ENCODE measurements at regions not wholly inside any gene's neighbourhood (a gene's known extent, or its start where the extent isn't known, plus 50 kb on each side); places are given as distances from the start of the nearest gene placed in this dataset.

- Histone ChIP-seq H3K4me3 (no peak overlapping the region), H3K9me3 (no peaks in the 10 kb centered on the region), H3K4me2 (no peak overlapping the region), H3K4me1 (peaks cover 10% of the 10 kb centered on the region; the same call in 1 of the 3 replicates), H3K27ac (no peak overlapping the region)
- ATAC-seq (no peak), DNase-seq (ENCODE audit: low read depth in 1 of 2, low spot score in 1 of 2) (no peak), FAIRE-seq (no peak)
- POLR2A ChIA-PET, result interaction anchor here (0.9 kb wide), 1 partner anchor 18 kb away, joined by 3 read pairs; no protein-coding TSS in a partner anchor
- WGBS (ENCODE audit: missing lambda C conversion rate), result 65% methylated on average over 14 of the region's 14 CpGs
- CTCF ChIA-PET, result interaction anchor here (1.2 kb wide), 1 partner anchor 66 kb away, joined by 5 read pairs; no protein-coding TSS in a partner anchor
- TF ChIP-seq CHD2 (IDR thresholded peaks at IDR 0.05; ENCODE audit: low read length, partially characterized antibody) (no peak), KDM1A (IDR thresholded peaks at IDR 0.05; ENCODE audit: low read depth) (peak; percentile 54; the same call in 1 of the 2 replicates), ZFP36 (IDR thresholded peaks at IDR 0.05; ENCODE audit: borderline replicate concordance, partially characterized antibody) (peak; percentile 86), NPAS2 (CRISPR knock-in tag; IDR thresholded peaks at IDR 0.05; ENCODE audit: borderline replicate concordance) (no peak)
These were observed 78.9 kb downstream of the ENGASE start for GRCh38 chr17:79153367-79154130.

DNA sequence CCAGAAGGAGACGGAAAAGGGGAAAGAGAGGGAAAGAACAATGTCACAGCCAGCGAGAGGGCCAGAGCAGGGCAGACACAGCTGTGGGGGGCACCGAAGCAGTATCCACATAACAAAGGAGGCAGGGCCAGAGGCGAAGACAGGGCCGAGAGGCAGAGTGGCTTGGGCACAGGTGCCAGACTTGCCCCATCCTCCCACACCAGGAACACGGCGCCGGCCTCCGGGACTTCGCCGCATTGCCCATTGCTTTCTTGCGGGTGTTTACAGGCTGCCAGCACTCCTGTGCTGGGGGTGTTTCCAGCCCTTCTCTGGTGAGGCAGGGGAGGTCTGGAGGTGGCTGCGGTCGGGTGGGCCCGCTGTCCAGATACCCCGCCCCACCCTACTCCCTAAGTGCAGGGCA, 78.0 kb downstream of the ENGASE start:
- CTCF ChIA-PET, result interaction anchor here (0.9 to 1.2 kb wide), 3 partner anchors 12 to 66 kb away, joined by 4 to 5 read pairs (median 4); no protein-coding TSS in a partner anchor
- Histone ChIP-seq H3K4me3 (no peak overlapping the region), H3K4me2 (no peak overlapping the region), H3K4me1 (peaks cover 10% of the 10 kb centered on the region; the same call in 1 of the 3 replicates), H3K27ac (no peak overlapping the region), H3K9me3 (no peaks in the 10 kb centered on the region)
- TF ChIP-seq CBX2 (IDR thresholded peaks at IDR 0.05; ENCODE audit: borderline replicate concordance, low read depth) (no peak), FOSB (CRISPR knock-in tag; IDR thresholded peaks at IDR 0.05) (no peak), ZC3H11A (IDR thresholded peaks at IDR 0.05) (no peak), RCOR1 (IDR thresholded peaks at IDR 0.05; ENCODE audit: low read depth, low read length) (no peak), CBX8 (IDR thresholded peaks at IDR 0.05) (no peak), MAZ (IDR thresholded peaks at IDR 0.05; ENCODE audit: borderline replicate concordance, low read depth, low read length) (no peak), HOXB5 (CRISPR knock-in tag; IDR thresholded peaks at IDR 0.05) (no peak), EHMT2 (IDR thresholded peaks at IDR 0.05; ENCODE audit: low read depth) (no peak)
- TF ChIP-seq, protein P1, sequence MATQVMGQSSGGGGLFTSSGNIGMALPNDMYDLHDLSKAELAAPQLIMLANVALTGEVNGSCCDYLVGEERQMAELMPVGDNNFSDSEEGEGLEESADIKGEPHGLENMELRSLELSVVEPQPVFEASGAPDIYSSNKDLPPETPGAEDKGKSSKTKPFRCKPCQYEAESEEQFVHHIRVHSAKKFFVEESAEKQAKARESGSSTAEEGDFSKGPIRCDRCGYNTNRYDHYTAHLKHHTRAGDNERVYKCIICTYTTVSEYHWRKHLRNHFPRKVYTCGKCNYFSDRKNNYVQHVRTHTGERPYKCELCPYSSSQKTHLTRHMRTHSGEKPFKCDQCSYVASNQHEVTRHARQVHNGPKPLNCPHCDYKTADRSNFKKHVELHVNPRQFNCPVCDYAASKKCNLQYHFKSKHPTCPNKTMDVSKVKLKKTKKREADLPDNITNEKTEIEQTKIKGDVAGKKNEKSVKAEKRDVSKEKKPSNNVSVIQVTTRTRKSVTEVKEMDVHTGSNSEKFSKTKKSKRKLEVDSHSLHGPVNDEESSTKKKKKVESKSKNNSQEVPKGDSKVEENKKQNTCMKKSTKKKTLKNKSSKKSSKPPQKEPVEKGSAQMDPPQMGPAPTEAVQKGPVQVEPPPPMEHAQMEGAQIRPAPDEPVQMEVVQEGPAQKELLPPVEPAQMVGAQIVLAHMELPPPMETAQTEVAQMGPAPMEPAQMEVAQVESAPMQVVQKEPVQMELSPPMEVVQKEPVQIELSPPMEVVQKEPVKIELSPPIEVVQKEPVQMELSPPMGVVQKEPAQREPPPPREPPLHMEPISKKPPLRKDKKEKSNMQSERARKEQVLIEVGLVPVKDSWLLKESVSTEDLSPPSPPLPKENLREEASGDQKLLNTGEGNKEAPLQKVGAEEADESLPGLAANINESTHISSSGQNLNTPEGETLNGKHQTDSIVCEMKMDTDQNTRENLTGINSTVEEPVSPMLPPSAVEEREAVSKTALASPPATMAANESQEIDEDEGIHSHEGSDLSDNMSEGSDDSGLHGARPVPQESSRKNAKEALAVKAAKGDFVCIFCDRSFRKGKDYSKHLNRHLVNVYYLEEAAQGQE (IDR thresholded peaks at IDR 0.05), result no peak
- POLR2A ChIA-PET, result no interaction called here
- DNase-seq (ENCODE audit: low read depth in 1 of 2, low spot score in 1 of 2) (no peak), ATAC-seq (peak; percentile 32 to 47; a peak in 3 of 6 replicates), FAIRE-seq (no peak)
- 54% methylated on average over 16 of the region's 16 CpGs for WGBS (ENCODE audit: missing lambda C conversion rate)

GRCh38 chr17:79152110-79152509, 77.5 kb downstream of the ENGASE start:
- Histone ChIP-seq H3K4me2 (no peak overlapping the region), H3K9me3 (no peaks in the 10 kb centered on the region), H3K4me3 (no peak overlapping the region), H3K27ac (no peak overlapping the region), H3K4me1 (peaks cover 10% of the 10 kb centered on the region; the same call in 1 of the 3 replicates)
- CTCF ChIA-PET, result interaction anchor here (0.9 to 1.1 kb wide), 2 partner anchors 12 to 65 kb away, joined by 4 read pairs; no protein-coding TSS in a partner anchor
- POLR2A ChIA-PET, result no interaction called here
- DNase-seq (ENCODE audit: low read depth in 1 of 2, low spot score in 1 of 2) (no peak), ATAC-seq (peak in 1 of 2 experiments; percentile 18; a peak in 3 of 6 replicates), FAIRE-seq (no peak)
- WGBS (ENCODE audit: missing lambda C conversion rate), result 19% methylated on average over 10 of the region's 13 CpGs
- TF ChIP-seq CHD4 (IDR thresholded peaks at IDR 0.05; ENCODE audit: borderline replicate concordance) (no peak), MAZ (IDR thresholded peaks at IDR 0.05; ENCODE audit: borderline replicate concordance, low read depth, low read length) (no peak), TP53 (CRISPR knock-in tag; IDR thresholded peaks at IDR 0.05) (no peak), MAFK (IDR thresholded peaks at IDR 0.05; ENCODE audit: partially characterized antibody) (no peak), POLR2AphosphoS2 (conservative IDR thresholded peaks at IDR 0.05; ENCODE audit: low read length) (no peak), RARB (CRISPR knock-in tag; IDR thresholded peaks at IDR 0.05) (no peak), KDM5A (IDR thresholded peaks at IDR 0.05) (no peak), HDAC2 (IDR thresholded peaks at IDR 0.05) (no peak), CBX8 (IDR thresholded peaks at IDR 0.05) (no peak), SMC3 (IDR thresholded peaks at IDR 0.05) (no peak), HOXB5 (CRISPR knock-in tag; IDR thresholded peaks at IDR 0.05) (no peak), RAD21 (conservative IDR thresholded peaks at IDR 0.05 in 1 of 2, IDR thresholded peaks at IDR 0.05 in 1 of 2) (no peak), CEBPB (IDR thresholded peaks at IDR 0.05) (no peak)
- TF ChIP-seq, protein P2, sequence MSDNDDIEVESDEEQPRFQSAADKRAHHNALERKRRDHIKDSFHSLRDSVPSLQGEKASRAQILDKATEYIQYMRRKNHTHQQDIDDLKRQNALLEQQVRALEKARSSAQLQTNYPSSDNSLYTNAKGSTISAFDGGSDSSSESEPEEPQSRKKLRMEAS (IDR thresholded peaks at IDR 0.05), result no peak
- TF ChIP-seq, protein P3, sequence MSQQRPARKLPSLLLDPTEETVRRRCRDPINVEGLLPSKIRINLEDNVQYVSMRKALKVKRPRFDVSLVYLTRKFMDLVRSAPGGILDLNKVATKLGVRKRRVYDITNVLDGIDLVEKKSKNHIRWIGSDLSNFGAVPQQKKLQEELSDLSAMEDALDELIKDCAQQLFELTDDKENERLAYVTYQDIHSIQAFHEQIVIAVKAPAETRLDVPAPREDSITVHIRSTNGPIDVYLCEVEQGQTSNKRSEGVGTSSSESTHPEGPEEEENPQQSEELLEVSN (IDR thresholded peaks at IDR 0.05; ENCODE audit: borderline replicate concordance, low read depth), result no peak
- TF ChIP-seq, protein P4, sequence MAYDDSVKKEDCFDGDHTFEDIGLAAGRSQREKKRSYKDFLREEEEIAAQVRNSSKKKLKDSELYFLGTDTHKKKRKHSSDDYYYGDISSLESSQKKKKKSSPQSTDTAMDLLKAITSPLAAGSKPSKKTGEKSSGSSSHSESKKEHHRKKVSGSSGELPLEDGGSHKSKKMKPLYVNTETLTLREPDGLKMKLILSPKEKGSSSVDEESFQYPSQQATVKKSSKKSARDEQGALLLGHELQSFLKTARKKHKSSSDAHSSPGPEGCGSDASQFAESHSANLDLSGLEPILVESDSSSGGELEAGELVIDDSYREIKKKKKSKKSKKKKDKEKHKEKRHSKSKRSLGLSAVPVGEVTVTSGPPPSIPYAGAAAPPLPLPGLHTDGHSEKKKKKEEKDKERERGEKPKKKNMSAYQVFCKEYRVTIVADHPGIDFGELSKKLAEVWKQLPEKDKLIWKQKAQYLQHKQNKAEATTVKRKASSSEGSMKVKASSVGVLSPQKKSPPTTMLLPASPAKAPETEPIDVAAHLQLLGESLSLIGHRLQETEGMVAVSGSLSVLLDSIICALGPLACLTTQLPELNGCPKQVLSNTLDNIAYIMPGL (CRISPR knock-in tag; IDR thresholded peaks at IDR 0.05; ENCODE audit: borderline replicate concordance), result no peak

Measured in A549 (cell line).